ENCODE measurements at regions not wholly inside any gene's neighbourhood (a gene's known extent, or its start where the extent isn't known, plus 50 kb on each side); places are given as distances from the start of the nearest gene placed in this dataset.
A peak's percentile ranks its signal among the peaks of the same experiment; 100 is the strongest.

- Mint-ChIP-seq H3K27me3 (ENCODE audit: unreplicated experiment) (no peaks in the 10 kb centered on the region), H3K4me3 (ENCODE audit: unreplicated experiment) (no peak overlapping the region), H3K9me3 (ENCODE audit: unreplicated experiment) (no peaks in the 10 kb centered on the region), H3K27ac (ENCODE audit: unreplicated experiment) (no peak overlapping the region), H3K36me3 (ENCODE audit: unreplicated experiment) (peaks cover 5% of the 10 kb centered on the region), H3K4me1 (ENCODE audit: low read depth, unreplicated experiment) (no peaks in the 10 kb centered on the region)
- TF ChIP-seq, protein P1, sequence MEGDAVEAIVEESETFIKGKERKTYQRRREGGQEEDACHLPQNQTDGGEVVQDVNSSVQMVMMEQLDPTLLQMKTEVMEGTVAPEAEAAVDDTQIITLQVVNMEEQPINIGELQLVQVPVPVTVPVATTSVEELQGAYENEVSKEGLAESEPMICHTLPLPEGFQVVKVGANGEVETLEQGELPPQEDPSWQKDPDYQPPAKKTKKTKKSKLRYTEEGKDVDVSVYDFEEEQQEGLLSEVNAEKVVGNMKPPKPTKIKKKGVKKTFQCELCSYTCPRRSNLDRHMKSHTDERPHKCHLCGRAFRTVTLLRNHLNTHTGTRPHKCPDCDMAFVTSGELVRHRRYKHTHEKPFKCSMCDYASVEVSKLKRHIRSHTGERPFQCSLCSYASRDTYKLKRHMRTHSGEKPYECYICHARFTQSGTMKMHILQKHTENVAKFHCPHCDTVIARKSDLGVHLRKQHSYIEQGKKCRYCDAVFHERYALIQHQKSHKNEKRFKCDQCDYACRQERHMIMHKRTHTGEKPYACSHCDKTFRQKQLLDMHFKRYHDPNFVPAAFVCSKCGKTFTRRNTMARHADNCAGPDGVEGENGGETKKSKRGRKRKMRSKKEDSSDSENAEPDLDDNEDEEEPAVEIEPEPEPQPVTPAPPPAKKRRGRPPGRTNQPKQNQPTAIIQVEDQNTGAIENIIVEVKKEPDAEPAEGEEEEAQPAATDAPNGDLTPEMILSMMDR (IDR thresholded peaks at IDR 0.05; ENCODE audit: partially characterized antibody, unreplicated experiment) = no peak
- DNase-seq = no peak
These were observed 65.1 kb upstream of the SRSF6 start for GRCh38 chr20:43392561-43392960.

DNA sequence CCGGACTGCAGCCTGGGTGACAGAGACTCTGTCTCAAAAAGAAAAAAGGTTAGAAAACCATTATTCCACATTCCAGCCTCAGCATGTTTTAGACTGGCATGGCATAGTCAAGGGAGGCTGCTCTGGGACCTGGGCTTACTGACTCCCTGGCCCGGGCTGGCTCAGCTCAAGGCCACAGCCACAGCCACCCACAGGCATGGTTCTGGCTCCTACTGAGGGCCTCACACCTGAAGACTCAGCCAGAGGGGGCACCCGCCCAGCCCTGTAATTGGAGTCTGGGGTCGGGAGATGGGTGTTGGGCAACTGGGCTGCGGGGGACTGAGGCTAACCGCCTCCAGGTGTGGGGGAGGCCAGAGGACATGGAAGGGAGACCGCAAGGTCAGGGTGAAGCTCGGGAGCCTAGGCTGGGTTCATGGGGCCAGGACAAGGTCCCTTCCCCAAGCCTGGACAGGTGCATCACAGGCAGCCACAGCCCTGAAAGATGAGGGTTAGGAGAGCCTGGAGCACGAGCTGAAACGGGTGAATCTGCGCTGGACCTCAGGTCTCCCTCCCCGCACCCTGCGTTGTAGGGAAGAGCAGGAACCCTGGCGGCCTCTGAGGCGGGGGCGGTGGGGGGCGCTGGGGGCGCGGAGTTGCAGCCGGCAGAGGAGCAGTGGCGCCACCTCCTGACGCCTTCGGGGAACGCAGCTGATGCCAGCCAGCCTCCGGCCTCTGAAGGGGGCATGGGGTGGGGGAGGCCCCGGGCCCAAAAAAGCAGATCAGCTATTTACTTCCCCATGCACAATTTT is 67.7 kb upstream of the SRSF6 start:
- peaks cover 2% of the 10 kb centered on the region for H3K9me3 Mint-ChIP-seq (ENCODE audit: unreplicated experiment)
- no peaks in the 10 kb centered on the region for H3K4me1 Mint-ChIP-seq (ENCODE audit: low read depth, unreplicated experiment)
- TF ChIP-seq, protein P1 (IDR thresholded peaks at IDR 0.05; ENCODE audit: partially characterized antibody, unreplicated experiment) = peak; percentile 84
- no peak overlapping the region for H3K27ac Mint-ChIP-seq (ENCODE audit: unreplicated experiment)
- H3K4me3 Mint-ChIP-seq (ENCODE audit: unreplicated experiment) = no peak overlapping the region
- peak; percentile 59 for DNase-seq
- peaks cover 5% of the 10 kb centered on the region for H3K36me3 Mint-ChIP-seq (ENCODE audit: unreplicated experiment)
- no peaks in the 10 kb centered on the region for H3K27me3 Mint-ChIP-seq (ENCODE audit: unreplicated experiment)

GRCh38 chr20:43389211-43389610 is 68.5 kb upstream of the SRSF6 start:
- DNase-seq = no peak
- Mint-ChIP-seq H3K27me3 (ENCODE audit: unreplicated experiment) (no peaks in the 10 kb centered on the region), H3K36me3 (ENCODE audit: unreplicated experiment) (peaks cover 5% of the 10 kb centered on the region), H3K9me3 (ENCODE audit: unreplicated experiment) (peaks cover 2% of the 10 kb centered on the region), H3K4me1 (ENCODE audit: low read depth, unreplicated experiment) (no peaks in the 10 kb centered on the region), H3K4me3 (ENCODE audit: unreplicated experiment) (no peak overlapping the region), H3K27ac (ENCODE audit: unreplicated experiment) (no peak overlapping the region)
- TF ChIP-seq, protein P1 (IDR thresholded peaks at IDR 0.05; ENCODE audit: partially characterized antibody, unreplicated experiment) = no peak

GRCh38 chr20:43388268-43389002 is 69.3 kb upstream of the SRSF6 start:
- no peaks in the 10 kb centered on the region for H3K36me3 Mint-ChIP-seq (ENCODE audit: unreplicated experiment)
- no peak for DNase-seq
- no peaks in the 10 kb centered on the region for H3K27me3 Mint-ChIP-seq (ENCODE audit: unreplicated experiment)
- TF ChIP-seq, protein P1 (IDR thresholded peaks at IDR 0.05; ENCODE audit: partially characterized antibody, unreplicated experiment) = no peak
- H3K4me1 Mint-ChIP-seq (ENCODE audit: low read depth, unreplicated experiment) = no peaks in the 10 kb centered on the region
- peaks cover 2% of the 10 kb centered on the region for H3K9me3 Mint-ChIP-seq (ENCODE audit: unreplicated experiment)
- no peak overlapping the region for H3K4me3 Mint-ChIP-seq (ENCODE audit: unreplicated experiment)
- no peak overlapping the region for H3K27ac Mint-ChIP-seq (ENCODE audit: unreplicated experiment)

- H3K27me3 Mint-ChIP-seq (ENCODE audit: unreplicated experiment) = no peaks in the 10 kb centered on the region
- H3K4me1 Mint-ChIP-seq (ENCODE audit: low read depth, unreplicated experiment) = no peaks in the 10 kb centered on the region
- no peak for DNase-seq
- peaks cover 2% of the 10 kb centered on the region for H3K9me3 Mint-ChIP-seq (ENCODE audit: unreplicated experiment)
- no peaks in the 10 kb centered on the region for H3K36me3 Mint-ChIP-seq (ENCODE audit: unreplicated experiment)
- no peak overlapping the region for H3K4me3 Mint-ChIP-seq (ENCODE audit: unreplicated experiment)
- TF ChIP-seq, protein P1 (IDR thresholded peaks at IDR 0.05; ENCODE audit: partially characterized antibody, unreplicated experiment) = no peak
- H3K27ac Mint-ChIP-seq (ENCODE audit: unreplicated experiment) = no peak overlapping the region
These were observed 70.0 kb upstream of the SRSF6 start for GRCh38 chr20:43387737-43388136.

All from glutamatergic neuron (in vitro differentiated cells).